ENCODE measurements at regions not wholly inside any gene's neighbourhood (a gene's known extent, or its start where the extent isn't known, plus 50 kb on each side); places are given as distances from the start of the nearest gene placed in this dataset.

DNA sequence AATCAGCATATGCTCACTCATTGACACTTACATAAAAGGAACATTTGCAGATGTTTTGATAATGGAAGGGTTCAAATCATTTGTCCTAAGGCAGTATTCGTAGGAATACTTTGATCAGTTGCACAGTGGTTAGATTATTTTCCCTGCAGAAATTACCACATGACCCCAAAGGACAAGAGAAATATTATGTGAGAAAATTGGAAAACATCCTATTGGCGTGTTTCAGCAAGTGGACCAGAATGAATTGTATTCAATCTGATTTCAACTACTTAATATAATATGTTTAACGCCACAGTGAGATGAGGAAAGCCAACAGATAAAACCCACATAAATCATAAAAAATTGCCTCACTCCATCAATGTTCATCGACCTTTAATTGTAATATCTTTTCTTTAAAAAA is 195.0 kb upstream of the MDFIC2 start:
- Histone ChIP-seq H3K4me3 (ENCODE audit: low read depth in 1 of 2, low read length in 2 of 2) (no peak overlapping the region), H3K4me1 (ENCODE audit: insufficient read depth, low read length) (no peaks in the 10 kb centered on the region), H4K20me1 (ENCODE audit: insufficient read depth, low read length) (no peaks in the 10 kb centered on the region), H3K27ac (ENCODE audit: low read length) (no peak overlapping the region), H3K4me2 (ENCODE audit: insufficient read depth, low read length) (no peak overlapping the region), H2AFZ (ENCODE audit: low read depth, low read length) (no peak overlapping the region), H3K9ac (ENCODE audit: low read depth, low read length) (no peak overlapping the region), H3K27me3 (ENCODE audit: insufficient read depth, low read length, poor library complexity) (no peaks in the 10 kb centered on the region), H3K79me2 (ENCODE audit: insufficient read depth, low read length) (no peaks in the 10 kb centered on the region), H3K9me3 (ENCODE audit: insufficient read depth, low read length, severe bottlenecking) (no peaks in the 10 kb centered on the region), H3K36me3 (ENCODE audit: insufficient read depth, low read length) (no peaks in the 10 kb centered on the region)
- TF ChIP-seq, protein P1, sequence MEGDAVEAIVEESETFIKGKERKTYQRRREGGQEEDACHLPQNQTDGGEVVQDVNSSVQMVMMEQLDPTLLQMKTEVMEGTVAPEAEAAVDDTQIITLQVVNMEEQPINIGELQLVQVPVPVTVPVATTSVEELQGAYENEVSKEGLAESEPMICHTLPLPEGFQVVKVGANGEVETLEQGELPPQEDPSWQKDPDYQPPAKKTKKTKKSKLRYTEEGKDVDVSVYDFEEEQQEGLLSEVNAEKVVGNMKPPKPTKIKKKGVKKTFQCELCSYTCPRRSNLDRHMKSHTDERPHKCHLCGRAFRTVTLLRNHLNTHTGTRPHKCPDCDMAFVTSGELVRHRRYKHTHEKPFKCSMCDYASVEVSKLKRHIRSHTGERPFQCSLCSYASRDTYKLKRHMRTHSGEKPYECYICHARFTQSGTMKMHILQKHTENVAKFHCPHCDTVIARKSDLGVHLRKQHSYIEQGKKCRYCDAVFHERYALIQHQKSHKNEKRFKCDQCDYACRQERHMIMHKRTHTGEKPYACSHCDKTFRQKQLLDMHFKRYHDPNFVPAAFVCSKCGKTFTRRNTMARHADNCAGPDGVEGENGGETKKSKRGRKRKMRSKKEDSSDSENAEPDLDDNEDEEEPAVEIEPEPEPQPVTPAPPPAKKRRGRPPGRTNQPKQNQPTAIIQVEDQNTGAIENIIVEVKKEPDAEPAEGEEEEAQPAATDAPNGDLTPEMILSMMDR (IDR thresholded peaks at IDR 0.05; ENCODE audit: borderline replicate concordance, extremely low read depth, low read length, poor library complexity, severe bottlenecking) = no peak
- no peak for TF ChIP-seq EZH2 (IDR thresholded peaks at IDR 0.05; ENCODE audit: borderline replicate concordance, low read depth, low read length, severe bottlenecking)
- ATAC-seq (ENCODE audit: insufficient read depth, low read depth) (no peak), DNase-seq (no peak)

DNA sequence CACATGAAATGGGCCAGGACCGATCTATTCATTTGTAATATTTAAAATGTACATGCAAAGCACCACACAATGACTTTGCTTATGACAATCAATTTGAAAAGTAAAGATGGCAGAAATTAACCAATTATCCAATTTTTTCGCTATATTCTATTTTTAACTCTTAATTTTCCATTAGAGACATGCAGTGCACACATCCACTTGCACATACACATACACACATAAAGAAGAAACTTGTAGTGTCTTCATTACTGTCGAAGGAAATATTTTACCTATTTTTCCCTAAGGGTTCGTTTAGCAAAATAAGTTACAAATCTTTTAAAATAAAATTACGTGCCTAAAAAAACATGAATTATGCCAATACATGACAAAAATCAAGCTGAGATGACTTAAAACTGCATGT is 194.3 kb upstream of the MDFIC2 start:
- Histone ChIP-seq H3K4me3 (ENCODE audit: low read depth in 1 of 2, low read length in 2 of 2) (no peak overlapping the region), H3K36me3 (ENCODE audit: insufficient read depth, low read length) (no peaks in the 10 kb centered on the region), H2AFZ (ENCODE audit: low read depth, low read length) (no peak overlapping the region), H3K4me1 (ENCODE audit: insufficient read depth, low read length) (peaks cover 4% of the 10 kb centered on the region), H3K27me3 (ENCODE audit: insufficient read depth, low read length, poor library complexity) (no peaks in the 10 kb centered on the region), H3K27ac (ENCODE audit: low read length) (no peak overlapping the region), H4K20me1 (ENCODE audit: insufficient read depth, low read length) (no peaks in the 10 kb centered on the region), H3K79me2 (ENCODE audit: insufficient read depth, low read length) (no peaks in the 10 kb centered on the region), H3K4me2 (ENCODE audit: insufficient read depth, low read length) (no peak overlapping the region), H3K9me3 (ENCODE audit: insufficient read depth, low read length, severe bottlenecking) (no peaks in the 10 kb centered on the region), H3K9ac (ENCODE audit: low read depth, low read length) (no peak overlapping the region)
- no peak for ATAC-seq (ENCODE audit: insufficient read depth, low read depth)
- TF ChIP-seq, protein P1 (IDR thresholded peaks at IDR 0.05; ENCODE audit: borderline replicate concordance, extremely low read depth, low read length, poor library complexity, severe bottlenecking) = no peak
- TF ChIP-seq EZH2 (IDR thresholded peaks at IDR 0.05; ENCODE audit: borderline replicate concordance, low read depth, low read length, severe bottlenecking) = no peak
- DNase-seq = no peak

DNA sequence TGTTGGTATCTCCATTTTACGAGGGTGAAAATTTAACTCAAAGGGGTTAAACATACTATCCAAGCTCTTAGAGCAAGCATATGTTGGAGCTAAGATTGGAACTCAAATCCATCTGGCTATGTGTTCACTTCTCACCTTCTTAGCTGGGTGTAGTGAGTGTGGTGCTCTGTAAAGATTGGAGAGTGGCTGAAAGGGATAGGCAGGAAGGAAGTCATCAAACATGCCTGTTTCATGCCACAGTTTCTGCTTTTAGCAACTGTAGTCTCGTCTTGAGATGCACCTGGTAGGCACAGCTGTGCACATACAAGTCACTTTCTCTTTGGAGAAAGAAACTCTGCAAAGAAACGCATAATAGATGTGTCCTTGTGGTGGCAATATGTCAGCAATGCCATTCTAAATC is 189.1 kb upstream of the MDFIC2 start:
- no peak overlapping the region for H3K9ac ChIP-seq (ENCODE audit: low read depth, low read length)
- H4K20me1 ChIP-seq (ENCODE audit: insufficient read depth, low read length) = no peaks in the 10 kb centered on the region
- no peaks in the 10 kb centered on the region for H3K79me2 ChIP-seq (ENCODE audit: insufficient read depth, low read length)
- H3K4me3 ChIP-seq (ENCODE audit: low read depth in 1 of 2, low read length in 2 of 2) = no peak overlapping the region
- H3K4me1 ChIP-seq (ENCODE audit: insufficient read depth, low read length) = peaks cover 11% of the 10 kb centered on the region
- no peaks in the 10 kb centered on the region for H3K27me3 ChIP-seq (ENCODE audit: insufficient read depth, low read length, poor library complexity)
- no peaks in the 10 kb centered on the region for H3K9me3 ChIP-seq (ENCODE audit: insufficient read depth, low read length, severe bottlenecking)
- H3K27ac ChIP-seq (ENCODE audit: low read length) = no peak overlapping the region
- no peaks in the 10 kb centered on the region for H3K36me3 ChIP-seq (ENCODE audit: insufficient read depth, low read length)
- ATAC-seq (ENCODE audit: insufficient read depth, low read depth) = peak; percentile 98
- peak; percentile 39 for DNase-seq
- H2AFZ ChIP-seq (ENCODE audit: low read depth, low read length) = no peak overlapping the region
- 0 out of 2 replicates have a peak overlapping the region, but pooled peaks have one; percentile 15 for H3K4me2 ChIP-seq (ENCODE audit: insufficient read depth, low read length)
- TF ChIP-seq, protein P1 (IDR thresholded peaks at IDR 0.05; ENCODE audit: borderline replicate concordance, extremely low read depth, low read length, poor library complexity, severe bottlenecking) = no peak
- no peak for TF ChIP-seq EZH2 (IDR thresholded peaks at IDR 0.05; ENCODE audit: borderline replicate concordance, low read depth, low read length, severe bottlenecking)

DNA sequence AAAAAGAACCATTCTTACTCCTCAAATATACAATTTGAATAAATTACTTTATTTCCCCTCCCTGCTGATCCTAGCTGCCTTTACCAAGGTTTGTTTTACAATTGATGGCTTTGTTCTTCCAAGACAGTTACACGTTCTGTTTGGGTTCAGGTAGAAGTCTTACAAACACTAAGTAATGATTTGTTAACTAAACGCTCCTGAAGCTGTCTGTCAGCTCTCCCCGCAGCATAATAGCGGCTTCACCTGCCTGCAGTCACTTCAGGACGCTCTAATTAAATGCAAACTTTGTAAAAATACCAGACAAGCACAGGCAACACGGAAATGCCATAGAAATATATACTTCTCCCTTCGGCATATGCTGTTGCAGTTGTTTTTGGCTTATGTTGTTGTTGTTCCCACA is 176.4 kb upstream of the MDFIC2 start:
- no peak for DNase-seq
- H3K27me3 ChIP-seq (ENCODE audit: insufficient read depth, low read length, poor library complexity) = peaks cover 6% of the 10 kb centered on the region
- no peak overlapping the region for H3K27ac ChIP-seq (ENCODE audit: low read length)
- no peak overlapping the region for H3K4me3 ChIP-seq (ENCODE audit: low read depth in 1 of 2, low read length in 2 of 2)
- H3K9me3 ChIP-seq (ENCODE audit: insufficient read depth, low read length, severe bottlenecking) = no peaks in the 10 kb centered on the region
- H3K4me1 ChIP-seq (ENCODE audit: insufficient read depth, low read length) = no peaks in the 10 kb centered on the region
- H3K79me2 ChIP-seq (ENCODE audit: insufficient read depth, low read length) = no peaks in the 10 kb centered on the region
- ATAC-seq (ENCODE audit: insufficient read depth, low read depth) = no peak
- H3K4me2 ChIP-seq (ENCODE audit: insufficient read depth, low read length) = no peak overlapping the region
- no peak overlapping the region for H2AFZ ChIP-seq (ENCODE audit: low read depth, low read length)
- TF ChIP-seq EZH2 (IDR thresholded peaks at IDR 0.05; ENCODE audit: borderline replicate concordance, low read depth, low read length, severe bottlenecking) = no peak
- TF ChIP-seq, protein P1 (IDR thresholded peaks at IDR 0.05; ENCODE audit: borderline replicate concordance, extremely low read depth, low read length, poor library complexity, severe bottlenecking) = no peak
- H4K20me1 ChIP-seq (ENCODE audit: insufficient read depth, low read length) = no peaks in the 10 kb centered on the region
- H3K9ac ChIP-seq (ENCODE audit: low read depth, low read length) = no peak overlapping the region
- H3K36me3 ChIP-seq (ENCODE audit: insufficient read depth, low read length) = no peaks in the 10 kb centered on the region
